ENCODE measurements at regions not wholly inside any gene's neighbourhood (a gene's known extent, or its start where the extent isn't known, plus 50 kb on each side); places are given as distances from the start of the nearest gene placed in this dataset.
"Not testable (repeated sequence)": the region's sequence is repeated elsewhere in the genome, so short reads cannot be mapped to it uniquely, and the experiment has no call there.

- DNase-seq (ENCODE audit: low spot score in 2 of 2) (no peak), ATAC-seq (no peak)
- Mint-ChIP-seq H3K9me3 (peaks cover 7 to 19% of the 10 kb centered on the region in 2 donors), H3K27ac (no peak overlapping the region), H3K36me3 (no peaks in the 10 kb centered on the region)
Measured at GRCh38 chr3:166955201-166955939, 424.7 kb downstream of the ZBBX start.

- ATAC-seq, result no peak
- Mint-ChIP-seq H3K9me3 (peaks cover 14 to 18% of the 10 kb centered on the region in 2 donors), H3K27ac (no peak overlapping the region), H3K36me3 (no peaks in the 10 kb centered on the region)
- DNase-seq (ENCODE audit: low spot score in 2 of 2), result no peak
Measured at GRCh38 chr3:166934879-166935278, 445.2 kb downstream of the ZBBX start.

GRCh38 chr3:166917437-166917836 lies 462.7 kb downstream of the ZBBX start:
- Mint-ChIP-seq H3K27ac (no peak overlapping the region), H3K9me3 (peaks cover 43 to 50% of the 10 kb centered on the region in 2 donors)
- ATAC-seq, result no peak

GRCh38 chr3:166902374-166902773 lies 477.7 kb downstream of the ZBBX start:
- DNase-seq (ENCODE audit: low spot score in 2 of 2) (no peak), ATAC-seq (no peak)
- peaks cover 14 to 23% of the 10 kb centered on the region in 2 donors for H3K9me3 Mint-ChIP-seq
- no peaks in the 10 kb centered on the region for H3K36me3 Mint-ChIP-seq
- H3K27ac Mint-ChIP-seq, result no peak overlapping the region

More at GRCh38 chr3:166917437-166917836, 462.7 kb downstream of the ZBBX start:
- DNase-seq (ENCODE audit: low spot score in 2 of 2), result no peak
- peaks cover 0 to 16% of the 10 kb centered on the region in 2 donors for H3K36me3 Mint-ChIP-seq

- no peak overlapping the region for H3K27ac Mint-ChIP-seq
- ATAC-seq, result no peak
- no peak for DNase-seq (ENCODE audit: low spot score in 2 of 2)
- peaks cover 14 to 16% of the 10 kb centered on the region in 2 donors for H3K9me3 Mint-ChIP-seq
- H3K36me3 Mint-ChIP-seq, result no peaks in the 10 kb centered on the region
Measured at GRCh38 chr3:166900866-166901577, 479.1 kb downstream of the ZBBX start.

GRCh38 chr3:166897811-166898210 lies 482.3 kb downstream of the ZBBX start:
- no peak overlapping the region for H3K27ac Mint-ChIP-seq
- DNase-seq (ENCODE audit: low spot score in 2 of 2) (no peak), ATAC-seq (no peak)
- peaks cover 6 to 7% of the 10 kb centered on the region in 2 donors for H3K9me3 Mint-ChIP-seq
- H3K36me3 Mint-ChIP-seq, result no peaks in the 10 kb centered on the region

GRCh38 chr3:166889241-166889640 lies 490.9 kb downstream of the ZBBX start:
- H3K9me3 Mint-ChIP-seq, result peaks cover 0 to 10% of the 10 kb centered on the region in 2 donors
- no peaks in the 10 kb centered on the region for H3K36me3 Mint-ChIP-seq
- ATAC-seq (no peak), DNase-seq (ENCODE audit: low spot score in 2 of 2) (no peak)
- H3K27ac Mint-ChIP-seq, result no peak overlapping the region

GRCh38 chr3:166879661-166880060 lies 500.4 kb downstream of the ZBBX start:
- Mint-ChIP-seq H3K36me3 (no peaks in the 10 kb centered on the region), H3K27ac (no peak overlapping the region), H3K9me3 (peaks cover 0 to 12% of the 10 kb centered on the region in 2 donors)
- DNase-seq (ENCODE audit: low spot score in 2 of 2) (no peak), ATAC-seq (peak in 1 of 2 donors; percentile 75)

GRCh38 chr3:166877971-166878370 lies 502.1 kb downstream of the ZBBX start:
- Mint-ChIP-seq H3K9me3 (peaks cover 9 to 15% of the 10 kb centered on the region in 2 donors), H3K36me3 (no peaks in the 10 kb centered on the region), H3K27ac (no peak overlapping the region)
- DNase-seq (ENCODE audit: low spot score in 2 of 2), result no peak
- ATAC-seq, result no peak

- H3K9me3 Mint-ChIP-seq, result peaks cover 3 to 7% of the 10 kb centered on the region in 2 donors
- no peak for DNase-seq (ENCODE audit: low spot score in 2 of 2)
- no peak for ATAC-seq
- H3K27ac Mint-ChIP-seq, result no peak overlapping the region
- no peaks in the 10 kb centered on the region for H3K36me3 Mint-ChIP-seq
Measured at GRCh38 chr3:166864473-166865467, 515.3 kb downstream of the ZBBX start.

GRCh38 chr3:166860217-166860616 lies 519.9 kb downstream of the ZBBX start:
- H3K9me3 Mint-ChIP-seq, result peaks cover 4% of the 10 kb centered on the region in 2 donors
- ATAC-seq (no peak), DNase-seq (ENCODE audit: low spot score in 2 of 2) (no peak)
- no peak overlapping the region for H3K27ac Mint-ChIP-seq
- H3K36me3 Mint-ChIP-seq, result no peaks in the 10 kb centered on the region

- ATAC-seq (no peak), DNase-seq (ENCODE audit: low spot score in 2 of 2) (no peak)
- Mint-ChIP-seq H3K36me3 (no peaks in the 10 kb centered on the region), H3K9me3 (peaks cover 19 to 20% of the 10 kb centered on the region in 2 donors), H3K27ac (no peak overlapping the region)
Measured at GRCh38 chr3:166844329-166844728, 535.8 kb downstream of the ZBBX start.

GRCh38 chr3:166842784-166843183 lies 537.3 kb downstream of the ZBBX start:
- DNase-seq (ENCODE audit: low spot score in 2 of 2); H3K36me3 Mint-ChIP-seq; H3K27ac Mint-ChIP-seq; ATAC-seq: not testable (repeated sequence)
- H3K9me3 Mint-ChIP-seq, result peaks cover 7 to 11% of the 10 kb centered on the region in 2 donors

- DNase-seq (ENCODE audit: low spot score in 2 of 2) (no peak), ATAC-seq (no peak)
- Mint-ChIP-seq H3K9me3 (peaks cover 3 to 15% of the 10 kb centered on the region in 2 donors), H3K36me3 (no peaks in the 10 kb centered on the region), H3K27ac (no peak overlapping the region)
Measured at GRCh38 chr3:166837535-166837934, 542.6 kb downstream of the ZBBX start.

GRCh38 chr3:166836836-166837235 lies 543.3 kb downstream of the ZBBX start:
- Mint-ChIP-seq H3K36me3 (no peaks in the 10 kb centered on the region), H3K9me3 (peaks cover 3 to 15% of the 10 kb centered on the region in 2 donors), H3K27ac (no peak overlapping the region)
- ATAC-seq, result no peak
- DNase-seq (ENCODE audit: low spot score in 2 of 2), result no peak

GRCh38 chr3:166829896-166830295 lies 550.2 kb downstream of the ZBBX start:
- DNase-seq (ENCODE audit: low spot score in 2 of 2) (no peak), ATAC-seq (no peak)
- peaks cover 6 to 7% of the 10 kb centered on the region in 2 donors for H3K9me3 Mint-ChIP-seq
- no peak overlapping the region for H3K27ac Mint-ChIP-seq
- no peaks in the 10 kb centered on the region for H3K36me3 Mint-ChIP-seq
